GM20000 (cell line): ENCODE measurements at regions not wholly inside any gene's neighbourhood (a gene's known extent, or its start where the extent isn't known, plus 50 kb on each side); places are given as distances from the start of the nearest gene placed in this dataset.
"Not testable (repeated sequence)": the region's sequence is repeated elsewhere in the genome, so short reads cannot be mapped to it uniquely, and the experiment has no call there.

ENCODE experiments used
- DNase-seq: peaks from one replicate; pipeline ENCODE4 v3.0.0; 2012; ENCODE audit warnings: low spot score
- CTCF ChIP-seq: IDR thresholded peaks from 2 replicates; pipeline ENCODE4 v1.5.1; 2012; ENCODE audit warnings: mild to moderate bottlenecking, control low read depth; ENCODE audit errors: extremely low read depth, missing control alignments

GRCh38 chr2:59826177-59826576 lies 727.3 kb downstream of the BCL11A start:
- TF ChIP-seq CTCF = no peak
- DNase-seq = no peak

- no peak for DNase-seq
- TF ChIP-seq CTCF = no peak
Measured at GRCh38 chr2:59824314-59824713, 729.1 kb downstream of the BCL11A start.

- DNase-seq = no peak
- no peak for TF ChIP-seq CTCF
Measured at GRCh38 chr2:59816075-59816474, 737.4 kb downstream of the BCL11A start.

- DNase-seq = not testable (repeated sequence)
Measured at GRCh38 chr2:59810283-59810682, 743.2 kb downstream of the BCL11A start.

DNA sequence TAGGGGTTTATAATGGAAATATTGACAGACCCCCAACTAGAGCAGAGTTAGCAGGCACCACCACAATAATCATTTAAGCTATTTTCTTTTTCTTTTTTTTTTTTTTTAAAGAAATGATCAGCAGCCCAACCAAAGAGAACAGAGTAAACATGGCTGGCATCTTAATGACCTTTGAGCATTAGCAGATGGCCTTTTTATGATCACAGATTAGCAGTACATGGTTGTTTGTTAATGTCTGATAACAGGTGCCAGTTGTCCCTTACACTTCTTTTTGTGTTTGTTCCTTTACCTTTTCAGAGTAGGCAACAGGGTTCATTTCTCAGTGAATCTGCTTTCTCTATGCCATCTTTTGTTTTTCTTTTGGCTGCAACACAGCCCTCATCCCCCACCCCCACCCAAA lies 747.0 kb downstream of the BCL11A start:
- DNase-seq = no peak
- no peak for TF ChIP-seq CTCF

DNA sequence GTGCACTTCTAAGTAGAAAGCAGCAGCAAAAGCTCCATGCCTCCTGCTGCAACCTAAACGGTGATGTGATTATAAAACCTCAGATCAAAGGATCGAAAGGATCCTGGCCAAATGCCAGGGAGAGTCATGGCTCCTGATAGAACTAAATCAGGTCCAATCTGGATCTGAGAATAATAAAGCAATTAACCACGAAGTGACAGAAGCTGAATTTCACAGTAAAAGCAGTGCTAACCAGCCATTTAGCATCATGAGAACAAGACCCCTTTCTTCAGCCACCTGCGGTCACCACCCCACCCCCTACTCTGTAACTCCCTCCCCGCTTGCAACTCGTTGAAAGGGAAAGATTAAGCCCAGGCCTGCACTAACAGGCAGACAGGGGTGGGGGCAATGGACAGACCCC lies 748.7 kb downstream of the BCL11A start:
- no peak for TF ChIP-seq CTCF
- no peak for DNase-seq

GRCh38 chr2:59803586-59803985 lies 749.9 kb downstream of the BCL11A start:
- no peak for TF ChIP-seq CTCF
- DNase-seq = no peak

- TF ChIP-seq CTCF = no peak
- DNase-seq = no peak
Measured at GRCh38 chr2:59798687-59799232, 754.7 kb downstream of the BCL11A start.
